ENCODE measurements at regions not wholly inside any gene's neighbourhood (a gene's known extent, or its start where the extent isn't known, plus 50 kb on each side); places are given as distances from the start of the nearest gene placed in this dataset.

- DNase-seq = no peak
These were observed 208.7 kb upstream of the FOXN3 start for GRCh38 chr14:89625731-89626232.

DNA sequence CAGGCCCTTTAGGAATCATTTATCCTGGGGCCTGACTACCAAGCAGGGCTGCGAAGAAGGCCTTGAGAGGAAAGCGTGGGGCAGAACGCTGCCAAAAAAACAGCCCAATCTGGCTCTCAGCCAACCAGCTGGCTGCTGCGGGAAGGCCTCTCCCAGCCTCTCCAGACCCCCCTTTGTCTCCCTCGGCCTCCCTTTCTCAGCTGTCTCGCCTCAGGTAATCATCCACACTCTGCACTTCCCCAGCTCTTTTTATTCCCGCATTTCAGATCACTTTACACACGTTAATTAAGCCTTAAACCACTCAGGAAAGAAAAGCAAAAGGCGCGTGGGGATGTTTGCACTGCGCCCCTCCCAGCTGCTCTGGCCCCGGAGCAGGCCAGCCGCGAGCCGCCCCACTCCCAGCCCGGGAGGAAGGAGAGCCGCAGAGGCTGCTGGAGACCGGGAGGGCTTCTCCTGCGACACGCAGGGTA, 208.2 kb upstream of the FOXN3 start:
- no peak for DNase-seq

GRCh38 chr14:89624500-89625156, 207.6 kb upstream of the FOXN3 start:
- DNase-seq = no peak

DNA sequence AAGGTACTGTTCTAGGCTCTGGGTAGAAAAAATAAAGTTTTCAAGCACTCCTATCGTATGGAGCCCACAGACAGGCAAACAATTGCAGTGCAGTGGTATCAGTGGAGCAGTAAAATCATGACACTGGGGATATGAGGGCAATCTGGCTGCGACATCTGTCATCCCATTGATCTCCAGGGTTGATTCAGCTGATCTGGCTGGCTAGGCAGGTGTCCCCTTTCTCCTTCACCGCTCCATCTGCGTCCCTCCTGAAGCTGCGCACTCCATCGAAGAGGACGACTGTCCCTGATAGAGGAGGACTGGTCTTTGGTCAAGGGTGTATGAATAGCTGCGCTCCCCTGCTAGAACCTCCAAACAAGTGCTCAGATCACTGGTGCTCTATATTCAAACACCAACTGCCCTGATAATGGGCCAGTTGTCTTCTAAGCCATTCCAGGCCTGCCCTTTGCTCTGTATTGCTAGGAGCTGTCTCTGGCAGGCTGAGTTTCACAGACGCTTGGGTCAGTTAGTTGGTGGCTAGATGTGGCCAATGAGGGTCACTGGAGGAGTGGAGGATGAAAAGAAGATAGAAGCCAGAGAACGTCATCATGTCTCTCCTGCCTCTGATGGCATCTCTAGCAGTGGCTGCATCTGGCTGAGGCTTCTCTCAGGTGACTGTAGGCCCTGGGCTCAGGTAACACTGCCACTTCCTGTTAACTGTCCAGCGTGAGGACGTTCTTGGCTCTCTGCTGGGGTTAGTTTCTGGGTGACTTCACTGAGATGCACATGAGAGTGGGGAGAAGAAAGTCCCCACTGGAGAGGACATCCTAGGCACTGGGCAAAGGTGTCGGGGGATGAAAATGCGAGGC, 205.0 kb upstream of the FOXN3 start:
- no peak for DNase-seq

DNA sequence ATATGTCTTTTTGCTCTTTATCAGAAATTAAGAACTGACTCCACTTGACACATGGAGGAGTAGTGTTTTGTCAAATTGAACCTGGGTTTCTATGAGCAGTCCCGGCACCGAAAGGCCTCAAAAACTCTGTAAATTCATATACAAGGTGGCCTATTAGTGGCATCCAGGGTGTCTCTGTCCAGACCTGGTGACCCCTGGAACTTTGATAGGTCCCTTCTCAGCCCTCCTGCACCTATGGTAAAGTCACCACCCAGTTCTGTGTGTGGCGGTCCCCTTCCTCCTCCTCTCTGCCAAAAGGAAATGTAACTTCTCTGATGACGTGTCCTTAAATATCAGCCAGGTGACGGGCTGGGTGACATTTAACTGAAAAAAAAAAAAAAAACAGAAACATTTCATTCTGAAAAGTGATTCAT, 204.0 kb upstream of the FOXN3 start:
- peak in 2 of 4 experiments; percentile 10 to 20 for DNase-seq

GRCh38 chr14:89620436-89620835, 203.4 kb upstream of the FOXN3 start:
- no peak for DNase-seq

- DNase-seq = no peak
These were observed 202.6 kb upstream of the FOXN3 start for GRCh38 chr14:89619596-89619995.

DNA sequence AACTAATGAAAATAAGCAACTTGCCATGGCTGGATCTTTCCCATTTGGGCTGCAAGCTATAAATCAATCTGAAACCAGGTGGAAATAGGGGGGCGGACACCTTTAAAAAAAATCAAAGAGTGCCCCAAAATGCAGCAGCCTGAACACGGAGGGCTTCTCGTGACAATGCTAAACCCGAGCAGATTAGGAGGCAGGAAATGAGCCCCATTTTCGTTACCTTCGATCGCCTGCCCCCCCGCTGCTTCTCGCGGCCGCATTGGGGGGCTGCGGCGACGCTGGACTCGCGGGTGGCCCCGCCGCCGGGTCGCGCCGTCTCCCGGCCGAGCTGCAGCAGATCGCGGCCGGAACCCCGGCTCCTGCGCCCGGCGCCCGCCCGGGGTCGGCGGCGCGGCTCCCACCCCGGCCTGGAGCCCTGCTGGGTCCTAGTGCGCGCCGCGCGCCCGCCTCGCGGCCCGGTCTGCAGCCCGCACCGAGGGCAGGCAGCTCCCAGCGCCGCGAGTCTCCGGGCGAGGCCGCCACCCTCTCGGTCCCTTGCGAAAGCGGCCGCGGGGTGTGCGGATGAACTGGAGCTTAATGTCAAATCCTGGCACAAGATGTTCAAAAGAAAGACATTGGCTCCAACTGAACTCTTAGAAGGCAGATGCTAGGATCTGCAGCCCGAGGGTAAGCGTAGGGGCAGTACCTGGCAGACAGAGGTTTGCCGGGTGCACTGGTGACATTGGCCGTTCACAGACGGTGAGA, 201.9 kb upstream of the FOXN3 start:
- peak; percentile 12 to 56 (median 24) for DNase-seq

GRCh38 chr14:89618330-89618708, 201.3 kb upstream of the FOXN3 start:
- DNase-seq = no peak

GRCh38 chr14:89617481-89618329, 200.7 kb upstream of the FOXN3 start:
- no peak for DNase-seq

- no peak for DNase-seq
These were observed 199.9 kb upstream of the FOXN3 start for GRCh38 chr14:89616852-89617341.

- no peak for DNase-seq
These were observed 199.4 kb upstream of the FOXN3 start for GRCh38 chr14:89616425-89616824.

DNA sequence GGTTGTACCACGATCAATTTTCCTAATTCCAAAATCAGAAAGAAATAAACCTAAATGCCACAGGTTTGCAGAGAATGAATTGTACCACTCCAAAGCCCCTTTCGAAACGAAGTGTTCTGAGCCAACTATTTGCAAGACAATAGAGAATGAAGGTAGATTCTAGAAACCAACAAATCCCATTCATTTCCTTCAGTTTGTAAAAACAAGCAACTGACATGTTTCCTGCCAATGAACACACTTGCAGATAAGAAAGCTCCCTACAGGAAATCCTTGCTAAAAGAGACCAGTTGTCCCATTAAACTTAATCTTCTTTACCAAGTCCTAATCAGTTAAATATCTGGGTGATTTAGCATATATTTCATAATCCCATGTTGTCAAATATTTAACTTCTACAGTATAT, 198.4 kb upstream of the FOXN3 start:
- no peak for DNase-seq

DNA sequence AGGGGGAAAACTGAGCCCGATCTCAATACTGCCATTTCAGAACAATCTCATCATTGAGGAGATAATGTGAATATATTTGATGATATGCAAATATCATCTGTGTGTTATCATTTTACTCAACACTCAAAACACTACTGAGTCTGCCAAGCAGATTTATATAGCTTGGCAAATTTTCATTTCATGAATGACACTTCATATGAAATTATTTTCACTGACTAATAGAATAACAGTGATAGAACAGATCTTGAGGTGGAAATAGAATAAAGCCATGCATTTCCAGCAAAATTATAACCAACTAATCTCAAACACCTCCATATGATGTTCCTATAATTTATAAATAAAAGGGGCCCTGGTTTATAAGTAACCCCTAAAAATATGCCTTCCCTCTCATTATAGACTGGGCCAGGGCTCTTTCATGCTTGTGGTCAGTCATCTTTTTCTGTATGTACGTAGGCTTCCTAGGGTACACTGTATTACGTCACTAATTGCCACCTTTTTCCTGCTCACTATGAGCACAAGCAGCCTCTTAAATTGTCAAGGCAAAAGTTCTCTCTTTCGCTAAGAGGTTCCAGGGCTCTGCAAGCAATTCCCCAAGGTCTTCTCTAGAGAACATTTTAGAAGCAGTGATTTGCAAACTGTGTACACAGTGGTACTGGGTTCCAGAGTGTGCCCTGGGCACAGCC, 197.1 kb upstream of the FOXN3 start:
- DNase-seq = no peak

DNA sequence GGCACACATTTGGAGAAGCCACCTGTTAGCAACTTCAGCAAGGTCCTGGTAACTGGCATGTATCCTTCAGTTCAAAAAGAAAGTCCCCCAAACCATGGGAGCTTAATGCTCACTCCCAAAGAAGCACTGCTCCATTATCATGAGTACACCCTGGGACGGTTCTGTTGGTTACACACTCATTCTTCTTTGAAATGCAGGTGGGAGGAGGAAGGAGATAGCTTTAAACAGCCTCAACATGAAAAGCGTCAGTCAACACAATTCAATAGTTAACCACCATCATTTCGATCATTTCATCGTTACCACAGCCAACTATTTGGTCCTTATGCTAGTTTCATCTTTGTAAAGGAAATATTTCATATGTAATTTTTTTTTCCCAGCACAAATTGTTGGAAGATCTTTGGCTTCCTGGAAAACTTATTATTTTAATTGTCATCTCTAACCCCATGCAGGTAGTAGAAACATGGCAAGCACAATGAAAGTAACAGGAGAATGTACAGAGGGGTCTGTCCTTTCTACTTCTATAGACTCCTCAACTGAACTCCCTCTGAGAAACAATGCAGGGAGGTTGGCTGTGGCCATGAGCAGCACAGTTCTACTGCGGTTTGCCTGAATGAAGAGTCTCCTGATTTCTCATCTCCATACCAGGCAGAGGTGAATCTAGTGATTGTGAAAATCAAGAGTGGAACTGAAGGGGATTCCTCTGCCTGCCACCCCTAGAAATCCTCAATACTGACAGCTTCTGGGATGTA, 196.4 kb upstream of the FOXN3 start:
- DNase-seq = no peak

DNA sequence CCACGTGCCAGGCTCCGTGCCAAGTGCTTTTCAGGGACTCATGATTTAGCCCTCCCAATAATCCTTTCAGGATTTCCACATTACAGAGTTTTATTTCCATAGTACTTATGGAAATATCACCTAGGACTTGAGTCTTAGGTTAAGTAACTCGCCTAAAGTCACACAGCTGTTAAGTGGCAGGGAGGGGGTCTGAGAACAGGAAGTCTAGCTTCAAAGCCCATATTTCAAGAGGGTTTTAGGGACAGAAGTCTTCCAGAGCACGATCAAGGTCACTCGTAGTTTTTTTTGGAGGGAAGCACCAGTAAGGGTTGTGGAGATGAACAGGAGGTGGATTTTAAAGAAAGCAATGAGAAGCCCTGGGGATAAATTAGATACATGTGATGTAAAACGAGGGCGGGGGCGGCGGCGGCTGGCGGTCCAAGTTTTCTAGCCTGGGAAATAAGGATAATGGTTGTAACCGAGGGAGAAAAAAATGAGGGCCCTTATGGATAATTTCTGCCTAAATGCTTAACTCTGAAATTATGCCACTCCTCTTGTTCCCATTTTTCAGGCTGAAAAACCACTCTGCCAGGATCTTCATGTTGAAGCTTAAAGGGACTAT, 192.6 kb upstream of the FOXN3 start:
- no peak for DNase-seq

GRCh38 chr14:89607453-89607852, 190.4 kb upstream of the FOXN3 start:
- DNase-seq = no peak

GRCh38 chr14:89603938-89604480, 187.0 kb upstream of the FOXN3 start:
- no peak for DNase-seq

DNA sequence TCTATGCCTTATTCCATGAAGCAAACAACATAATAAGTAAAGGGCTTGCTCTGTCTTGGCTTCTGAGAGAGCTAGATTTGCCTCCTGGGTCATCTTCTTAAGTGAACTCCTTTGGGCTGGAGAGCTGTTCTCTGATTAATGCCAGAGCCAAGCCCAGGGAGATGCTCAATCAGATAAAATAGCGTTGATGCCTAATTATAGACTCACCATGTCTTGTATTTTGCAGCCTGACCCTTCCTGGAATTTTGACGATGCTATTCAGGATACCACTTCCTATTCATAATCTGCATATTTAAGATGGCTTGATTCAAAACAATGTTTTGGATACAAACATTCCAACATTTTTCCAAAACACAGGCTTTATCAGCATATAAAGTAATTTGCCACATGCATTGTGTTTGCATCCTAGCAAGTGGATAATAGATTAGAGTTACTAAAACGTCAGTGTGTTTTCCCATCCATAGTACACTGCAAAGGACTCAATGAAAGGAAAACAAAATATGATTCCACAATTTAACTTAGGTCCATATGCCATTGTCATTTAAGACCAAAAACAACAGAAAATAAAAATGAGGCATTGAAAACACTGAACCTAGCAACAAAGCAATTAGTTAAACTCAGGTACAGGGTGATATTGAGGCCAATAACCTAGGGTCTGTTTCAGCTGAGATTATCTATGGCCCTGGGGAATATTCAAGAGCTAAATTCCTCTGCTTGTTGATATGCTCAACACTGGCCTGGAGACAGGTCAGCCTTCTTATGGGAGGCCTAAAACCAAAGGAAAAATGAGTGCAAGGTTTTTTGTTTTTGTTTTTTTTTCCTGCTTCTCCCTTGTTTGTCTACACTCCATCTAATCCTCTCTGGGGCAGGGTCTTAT, 184.2 kb upstream of the FOXN3 start:
- DNase-seq = no peak
